ENCODE measurements at regions not wholly inside any gene's neighbourhood (a gene's known extent, or its start where the extent isn't known, plus 50 kb on each side); places are given as distances from the start of the nearest gene placed in this dataset.
"Not testable (repeated sequence)": the region's sequence is repeated elsewhere in the genome, so short reads cannot be mapped to it uniquely, and the experiment has no call there.

- H3K4me1 Mint-ChIP-seq = peaks cover 16% of the 10 kb centered on the region
These were observed 649.2 kb downstream of the RNF144A start for GRCh38 chr2:7566382-7566881.

DNA sequence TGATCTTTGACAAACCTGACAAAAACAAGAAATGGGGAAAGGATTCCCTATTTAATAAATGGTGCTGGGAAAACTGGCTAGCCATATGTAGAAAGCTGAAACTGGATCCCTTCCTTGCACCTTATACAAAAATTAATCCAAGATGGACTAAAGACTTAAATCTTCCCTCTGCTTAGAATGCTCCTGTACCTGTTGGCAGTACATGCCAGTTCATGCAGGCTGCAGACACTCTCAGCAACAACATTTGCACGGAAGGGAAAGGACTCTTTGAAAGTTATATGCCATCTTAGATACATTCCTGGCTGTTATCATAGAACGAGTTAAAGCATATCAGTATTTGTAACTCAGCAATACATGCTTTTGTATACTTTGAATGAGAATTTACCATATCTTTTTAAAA, 649.9 kb downstream of the RNF144A start:
- not testable (repeated sequence) for H3K4me3 Mint-ChIP-seq; H2AFZ ChIP-seq (replicated peaks); H3K9me3 ChIP-seq (ENCODE audit: low read depth); H3K4me2 ChIP-seq; H4K20me1 ChIP-seq (ENCODE audit: low read depth); H3K4me3 ChIP-seq; H3K27ac Mint-ChIP-seq; H3K79me2 ChIP-seq (ENCODE audit: low read depth); H3K27ac ChIP-seq; H3K9ac ChIP-seq; H3K36me3 Mint-ChIP-seq; H3K4me1 ChIP-seq; H3K27me3 ChIP-seq; H3K36me3 ChIP-seq; DNase-seq (ENCODE audit: low spot score); H3F3A ChIP-seq (ENCODE audit: low read depth); H3K27me3 Mint-ChIP-seq (ENCODE audit: insufficient read depth, low read depth)
- Mint-ChIP-seq H3K9me3 (peaks cover 11% of the 10 kb centered on the region), H3K4me1 (peaks cover 16% of the 10 kb centered on the region)

More at GRCh38 chr2:7566382-7566881, 649.2 kb downstream of the RNF144A start:
- Histone ChIP-seq H3K79me2 (ENCODE audit: low read depth) (no peaks in the 10 kb centered on the region), H3K9me3 (ENCODE audit: low read depth) (no peaks in the 10 kb centered on the region), H3K36me3 (no peaks in the 10 kb centered on the region), H3K4me1 (peaks cover 4% of the 10 kb centered on the region), H3K4me3 (no peak overlapping the region), H3K9ac (no peak overlapping the region), H2AFZ (replicated peaks) (no peak overlapping the region), H4K20me1 (ENCODE audit: low read depth) (no peaks in the 10 kb centered on the region), H3F3A (ENCODE audit: low read depth) (no peaks in the 10 kb centered on the region), H3K4me2 (no peak overlapping the region), H3K27me3 (no peaks in the 10 kb centered on the region), H3K27ac (no peak overlapping the region)
- peaks cover 11% of the 10 kb centered on the region for H3K9me3 Mint-ChIP-seq
- H3K27me3 Mint-ChIP-seq (ENCODE audit: insufficient read depth, low read depth) = peaks cover 3% of the 10 kb centered on the region
- TF ChIP-seq, protein P1, sequence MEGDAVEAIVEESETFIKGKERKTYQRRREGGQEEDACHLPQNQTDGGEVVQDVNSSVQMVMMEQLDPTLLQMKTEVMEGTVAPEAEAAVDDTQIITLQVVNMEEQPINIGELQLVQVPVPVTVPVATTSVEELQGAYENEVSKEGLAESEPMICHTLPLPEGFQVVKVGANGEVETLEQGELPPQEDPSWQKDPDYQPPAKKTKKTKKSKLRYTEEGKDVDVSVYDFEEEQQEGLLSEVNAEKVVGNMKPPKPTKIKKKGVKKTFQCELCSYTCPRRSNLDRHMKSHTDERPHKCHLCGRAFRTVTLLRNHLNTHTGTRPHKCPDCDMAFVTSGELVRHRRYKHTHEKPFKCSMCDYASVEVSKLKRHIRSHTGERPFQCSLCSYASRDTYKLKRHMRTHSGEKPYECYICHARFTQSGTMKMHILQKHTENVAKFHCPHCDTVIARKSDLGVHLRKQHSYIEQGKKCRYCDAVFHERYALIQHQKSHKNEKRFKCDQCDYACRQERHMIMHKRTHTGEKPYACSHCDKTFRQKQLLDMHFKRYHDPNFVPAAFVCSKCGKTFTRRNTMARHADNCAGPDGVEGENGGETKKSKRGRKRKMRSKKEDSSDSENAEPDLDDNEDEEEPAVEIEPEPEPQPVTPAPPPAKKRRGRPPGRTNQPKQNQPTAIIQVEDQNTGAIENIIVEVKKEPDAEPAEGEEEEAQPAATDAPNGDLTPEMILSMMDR (IDR thresholded peaks at IDR 0.05) = no peak
- TF ChIP-seq EZH2phosphoT487 (IDR thresholded peaks at IDR 0.05) = no peak
- TF ChIP-seq EZH2 (IDR thresholded peaks at IDR 0.05) = no peak
- H3K4me3 Mint-ChIP-seq = no peak overlapping the region
- H3K36me3 Mint-ChIP-seq = no peaks in the 10 kb centered on the region
- DNase-seq (ENCODE audit: low spot score) = no peak
- no peak overlapping the region for H3K27ac Mint-ChIP-seq

DNA sequence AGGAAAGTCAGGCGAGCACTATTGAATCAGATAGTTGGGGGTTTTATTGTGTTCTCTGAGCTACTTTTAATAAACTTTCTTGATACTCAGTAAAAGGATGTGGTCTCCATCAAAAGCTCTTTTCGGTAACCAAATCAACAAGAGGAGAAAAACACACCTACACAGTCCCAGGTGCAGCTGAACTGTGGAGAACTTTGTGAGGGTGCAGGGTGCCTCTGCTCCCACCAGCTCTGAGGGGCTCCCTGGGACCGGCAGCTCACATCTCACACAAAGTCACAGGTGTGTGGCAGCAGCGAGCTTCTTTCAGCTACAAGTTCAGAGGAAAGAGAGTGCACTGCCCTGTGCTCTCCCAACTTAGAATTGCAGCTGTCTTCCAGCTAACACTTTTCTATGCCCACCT, 650.4 kb downstream of the RNF144A start:
- Mint-ChIP-seq H3K4me1 (peaks cover 21% of the 10 kb centered on the region), H3K27ac (no peak overlapping the region), H3K36me3 (no peaks in the 10 kb centered on the region), H3K4me3 (no peak overlapping the region), H3K9me3 (peaks cover 11% of the 10 kb centered on the region), H3K27me3 (ENCODE audit: insufficient read depth, low read depth) (peaks cover 3% of the 10 kb centered on the region)
- Histone ChIP-seq H4K20me1 (ENCODE audit: low read depth) (no peaks in the 10 kb centered on the region), H3K79me2 (ENCODE audit: low read depth) (no peaks in the 10 kb centered on the region), H3K9ac (no peak overlapping the region), H3K36me3 (no peaks in the 10 kb centered on the region), H3K4me3 (no peak overlapping the region), H3K9me3 (ENCODE audit: low read depth) (no peaks in the 10 kb centered on the region), H3K27me3 (no peaks in the 10 kb centered on the region), H2AFZ (replicated peaks) (no peak overlapping the region), H3K4me2 (no peak overlapping the region), H3F3A (ENCODE audit: low read depth) (peaks cover 6% of the 10 kb centered on the region), H3K4me1 (peaks cover 14% of the 10 kb centered on the region), H3K27ac (no peak overlapping the region)
- TF ChIP-seq EZH2phosphoT487 (IDR thresholded peaks at IDR 0.05) (no peak), EZH2 (IDR thresholded peaks at IDR 0.05) (no peak)
- TF ChIP-seq, protein P1 (IDR thresholded peaks at IDR 0.05) = no peak
- DNase-seq (ENCODE audit: low spot score) = no peak

GRCh38 chr2:7570247-7570646, 653.0 kb downstream of the RNF144A start:
- Mint-ChIP-seq H3K9me3 (peaks cover 11% of the 10 kb centered on the region), H3K4me1 (peaks cover 21% of the 10 kb centered on the region), H3K27me3 (ENCODE audit: insufficient read depth, low read depth) (peaks cover 3% of the 10 kb centered on the region), H3K4me3 (no peak overlapping the region), H3K36me3 (no peaks in the 10 kb centered on the region), H3K27ac (no peak overlapping the region)
- Histone ChIP-seq H3K27ac (no peak overlapping the region), H2AFZ (replicated peaks) (no peak overlapping the region), H3K36me3 (no peaks in the 10 kb centered on the region), H3F3A (ENCODE audit: low read depth) (peaks cover 16% of the 10 kb centered on the region), H3K27me3 (no peaks in the 10 kb centered on the region), H3K4me3 (no peak overlapping the region), H4K20me1 (ENCODE audit: low read depth) (no peaks in the 10 kb centered on the region), H3K4me2 (no peak overlapping the region), H3K9me3 (ENCODE audit: low read depth) (no peaks in the 10 kb centered on the region), H3K9ac (no peak overlapping the region), H3K79me2 (ENCODE audit: low read depth) (no peaks in the 10 kb centered on the region), H3K4me1 (peaks cover 29% of the 10 kb centered on the region)
- TF ChIP-seq EZH2 (IDR thresholded peaks at IDR 0.05) = no peak
- TF ChIP-seq, protein P1 (IDR thresholded peaks at IDR 0.05) = no peak
- no peak for TF ChIP-seq EZH2phosphoT487 (IDR thresholded peaks at IDR 0.05)
- DNase-seq (ENCODE audit: low spot score) = no peak
